Heart left ventricle (tissue), 16 donors: ENCODE measurements at regions not wholly inside any gene's neighbourhood (a gene's known extent, or its start where the extent isn't known, plus 50 kb on each side); places are given as distances from the start of the nearest gene placed in this dataset.

Experiments used
- ATAC-seq, 4 donors: fragments of 200-7000 bp; cut with Tn5 transposase; one replicate each; pipeline ENCODE4 v1.9.1; 2020 to 2022; ENCODE audit warnings: moderate library complexity in 4 of 4, mild to moderate bottlenecking in 3 of 4, moderate number of reproducible peaks in 1 of 4
- DNase-seq, 5 donors: peaks; one replicate each; pipeline ENCODE4 v3.0.0-alpha.2; 2020
- H3K27ac ChIP-seq, 12 donors: fragments of 200-600 bp; sonication (generic) in 4 of 12; one replicate each; pipeline versions ENCODE4 v1.5.0 to v1.8.0; 2016 to 2022; ENCODE audit warnings: mild to moderate bottlenecking in 2 of 12
- H3K27me3 ChIP-seq, 9 donors: fragments of 200-600 bp; sonication (generic) in 2 of 9; one replicate each; pipeline versions ENCODE4 v1.5.1 to v1.8.0; 2016 to 2022; ENCODE audit warnings: mild to moderate bottlenecking in 3 of 9
- H3K36me3 ChIP-seq, 9 donors: fragments of 200-600 bp; sonication (generic) in 2 of 9; one replicate each; pipeline versions ENCODE4 v1.5.0 to v1.8.0; 2018 to 2022; ENCODE audit warnings: mild to moderate bottlenecking in 2 of 9
- H3K4me1 ChIP-seq, 12 donors: fragments of 200-600 bp; sonication (generic) in 4 of 12; one replicate each; pipeline versions ENCODE4 v1.5.0 to v1.8.0; 2016 to 2022; ENCODE audit warnings: mild to moderate bottlenecking in 3 of 12
- H3K4me3 ChIP-seq, 12 donors: fragments of 200-600 bp; sonication (generic) in 4 of 12; one replicate each; pipeline versions ENCODE4 v1.5.0 to v1.8.0; 2017 to 2022; ENCODE audit warnings: mild to moderate bottlenecking in 9 of 12, moderate library complexity in 4 of 12
- H3K9me3 ChIP-seq, 12 donors: fragments of 200-600 bp; sonication (generic) in 4 of 12; one replicate each; pipeline versions ENCODE4 v1.5.0 to v1.8.0; 2016 to 2022; ENCODE audit warnings: mild to moderate bottlenecking in 1 of 12
- CTCF ChIP-seq, 12 donors: fragments of 200-600 bp; sonication (generic) in 4 of 12; IDR thresholded peaks; one replicate each; pipeline versions ENCODE4 v1.5.0 to v1.8.0; 2018 to 2022; ENCODE audit warnings: antibody characterized with exemption in 12 of 12, mild to moderate bottlenecking in 5 of 12
- POLR2A ChIP-seq, 2 donors: fragments of 450-650 bp; IDR thresholded peaks; one replicate each; pipeline ENCODE4 v1.6.1; 2017; ENCODE audit warnings: antibody characterized with exemption in 2 of 2, mild to moderate bottlenecking in 2 of 2, moderate library complexity in 2 of 2
- WGBS, 4 donors: extraction: QIAGEN DNeasy Blood & Tissue Kit in 2 of 4; methylation state at CpG; one replicate each; pipeline versions ENCODE4 v1.1.5 to v1.1.7; 2013 to 2018; 5-methylcytosine and 5-hydroxymethylcytosine counted together
- intact Hi-C, 10 donors: fragments of 100-400 bp; cut with DNase I; formaldehyde crosslinking; loops; one replicate each; pipeline versions ENCODE4 v1.11.1 to v1.14.2; 2022
- donor health status: ischemic (EF 13 %, LVEDD 7.1; RV severe dilation, severe dysfunction).
- donor health status: healthy with polysubstance abuse.
- donor health status: DM: no; HTN: yes; CAD: no.
- donor health status: DM: no; HTN: no; CAD: no.
- donor health status: ischemic (EF 25% LVEDD 6.9; RV normal size, moderate dysfunction).
- donor health status: ischemic (EF 25% LVEDD 5.7; RV mildly dilated, moderate dysfunction).
- donor health status: healthy.
- donor health status: DM: yes; HTN: yes; CAD: no.
- donor health status: ischemic (EF 35%, LVEDD 5.7; RV mildly dilated, moderate dysfunction).
- donor health status: nonischemic (EF 11% LVEDD 7.7; RV severe dilation, severe dysfunction).
- donor health status: DM: yes; HTN: yes; CAD: no.
- donor health status: PGD.
- donor health status: ischemic (EF 29% LVEDD 5.4; RV normal size, mild dysfunction).
- donor health status: nonischemic (EF 23%, LVEDD 6.1; RV moderate dilation, normal function).

GRCh38 chr13:91172160-91172559, 175.3 kb upstream of the MIR17HG start:
- intact Hi-C loops: no loop called here
- WGBS, 4 donors: 77 to 84% (median 81%) methylated on average over 4 of the region's 4 CpGs
- no peaks in the 10 kb centered on the region for H3K36me3 ChIP-seq
- no peak overlapping the region for H3K27ac ChIP-seq
- H3K4me3 ChIP-seq: no peak overlapping the region
- ATAC-seq (no peak), DNase-seq (no peak)
- no peak for TF ChIP-seq CTCF (IDR thresholded peaks at IDR 0.05)
- TF ChIP-seq POLR2A (IDR thresholded peaks at IDR 0.05): no peak
- H3K27me3 ChIP-seq: peaks cover 0 to 33% (median 5%) of the 10 kb centered on the region in 9 donors
- peaks cover 0 to 8% (median 0%) of the 10 kb centered on the region in 12 donors for H3K4me1 ChIP-seq
- H3K9me3 ChIP-seq: no peaks in the 10 kb centered on the region

GRCh38 chr13:91174886-91175501, 172.5 kb upstream of the MIR17HG start:
- Histone ChIP-seq H3K4me1 (peaks cover 0 to 8% (median 0%) of the 10 kb centered on the region in 12 donors), H3K9me3 (no peaks in the 10 kb centered on the region), H3K27ac (no peak overlapping the region), H3K4me3 (peak overlapping the region; percentile 11 to 55 (median 44)), H3K36me3 (no peaks in the 10 kb centered on the region), H3K27me3 (peaks cover 0 to 33% (median 5%) of the 10 kb centered on the region in 9 donors)
- peak in 1 of 5 donors; percentile 54 for DNase-seq
- no peak for ATAC-seq
- 4 to 9% (median 7%) methylated on average over 34 to 52 of the region's 52 CpGs for WGBS, 4 donors
- TF ChIP-seq POLR2A (IDR thresholded peaks at IDR 0.05) (no peak), CTCF (IDR thresholded peaks at IDR 0.05) (no peak)
- intact Hi-C loops: no loop called here

- Histone ChIP-seq H3K9me3 (no peaks in the 10 kb centered on the region), H3K27me3 (peaks cover 0 to 41% (median 5%) of the 10 kb centered on the region in 9 donors), H3K27ac (no peak overlapping the region), H3K4me1 (peaks cover 0 to 8% (median 0%) of the 10 kb centered on the region in 12 donors), H3K36me3 (no peaks in the 10 kb centered on the region), H3K4me3 (no peak overlapping the region)
- ATAC-seq (no peak), DNase-seq (no peak)
- TF ChIP-seq POLR2A (IDR thresholded peaks at IDR 0.05) (no peak), CTCF (IDR thresholded peaks at IDR 0.05) (no peak)
- intact Hi-C loops: no loop called here
- 75 to 85% (median 84%) methylated on average over 1 of the region's 1 CpG for WGBS, 4 donors
Observed at GRCh38 chr13:91178099-91178498, 169.4 kb upstream of the MIR17HG start.

GRCh38 chr13:91181892-91182291, 165.6 kb upstream of the MIR17HG start:
- H3K4me1 ChIP-seq: no peaks in the 10 kb centered on the region
- TF ChIP-seq POLR2A (IDR thresholded peaks at IDR 0.05) (no peak), CTCF (IDR thresholded peaks at IDR 0.05) (no peak)
- H3K9me3 ChIP-seq: no peaks in the 10 kb centered on the region
- no peak overlapping the region for H3K27ac ChIP-seq
- no peak overlapping the region for H3K4me3 ChIP-seq
- DNase-seq (no peak), ATAC-seq (no peak)
- H3K36me3 ChIP-seq: no peaks in the 10 kb centered on the region
- H3K27me3 ChIP-seq: peaks cover 0 to 24% (median 0%) of the 10 kb centered on the region in 9 donors
- WGBS, 4 donors: 81 to 94% (median 93%) methylated on average over 3 of the region's 3 CpGs
- intact Hi-C loops: loop anchor here in 4 of 10 donors (5.0 kb wide), 2 partner anchors 45 to 50 kb away; no protein-coding TSS in a partner anchor
